Trophoblast cell (in vitro differentiated cells and primary cell): ENCODE measurements at regions not wholly inside any gene's neighbourhood (a gene's known extent, or its start where the extent isn't known, plus 50 kb on each side); places are given as distances from the start of the nearest gene placed in this dataset.
A peak's percentile ranks its signal among the peaks of the same experiment; 100 is the strongest.

Source experiments
- DNase-seq, 2 donors: peaks; one replicate each; pipeline ENCODE4 v3.0.0-alpha.2; 2016
- H2AFZ ChIP-seq: 2 replicates; pipeline ENCODE4 v1.6.1; 2013; ENCODE audit warnings: low read length, moderate library complexity, mild to moderate bottlenecking; ENCODE audit not compliant: insufficient read depth, poor library complexity
- H2AK5ac ChIP-seq: 2 replicates; pipeline ENCODE4 v1.6.1; 2013; ENCODE audit warnings: mild to moderate bottlenecking, low read length
- H2BK120ac ChIP-seq: 2 replicates; pipeline ENCODE4 v1.6.1; 2013; ENCODE audit warnings: low read length, mild to moderate bottlenecking, moderate library complexity; ENCODE audit not compliant: insufficient read depth, poor library complexity
- H2BK12ac ChIP-seq: 2 replicates; pipeline ENCODE4 v1.6.1; 2013; ENCODE audit warnings: mild to moderate bottlenecking, low read length, moderate library complexity
- H2BK5ac ChIP-seq: 2 replicates; pipeline ENCODE4 v1.6.1; 2013; ENCODE audit warnings: low read length, low read depth, moderate library complexity, mild to moderate bottlenecking; ENCODE audit not compliant: poor library complexity
- H3K14ac ChIP-seq: 2 replicates; pipeline ENCODE4 v1.6.1; 2013; ENCODE audit warnings: mild to moderate bottlenecking, low read length
- H3K18ac ChIP-seq: 2 replicates; pipeline ENCODE4 v1.6.1; 2013; ENCODE audit warnings: mild to moderate bottlenecking, low read length
- H3K23ac ChIP-seq: 2 replicates; pipeline ENCODE4 v1.6.1; 2013; ENCODE audit warnings: low read length
- H3K27ac ChIP-seq: 2 replicates; pipeline ENCODE4 v1.5.1; 2013; ENCODE audit warnings: low read depth, mild to moderate bottlenecking, inconsistent platforms, low read length, moderate library complexity
- H3K27me3 ChIP-seq: 2 replicates; pipeline ENCODE4 v1.6.1; 2013; ENCODE audit warnings: inconsistent platforms, mild to moderate bottlenecking, low read length, moderate library complexity; ENCODE audit not compliant: insufficient read depth
- H3K36me3 ChIP-seq, 2 experiments: 1 replicate in 1 of 2; 2 replicates in 1 of 2; pipeline ENCODE4 v1.6.1; 2013; ENCODE audit warnings: low read length in 2 of 2, mild to moderate bottlenecking in 2 of 2, moderate library complexity in 1 of 2; ENCODE audit not compliant: insufficient read depth in 2 of 2, control insufficient read depth in 1 of 2
- H3K4ac ChIP-seq: 2 replicates; pipeline ENCODE4 v1.6.1; 2013; ENCODE audit warnings: low read depth, mild to moderate bottlenecking, low read length, moderate library complexity
- H3K4me1 ChIP-seq, 2 experiments: 1 replicate in 1 of 2; 2 replicates in 1 of 2; pipeline ENCODE4 v1.6.1; 2013; ENCODE audit warnings: low read length in 2 of 2, mild to moderate bottlenecking in 2 of 2, moderate library complexity in 1 of 2; ENCODE audit not compliant: insufficient read depth in 2 of 2, control insufficient read depth in 1 of 2
- H3K4me2 ChIP-seq: 2 replicates; pipeline ENCODE4 v1.6.1; 2013; ENCODE audit warnings: inconsistent platforms, mild to moderate bottlenecking, low read length, moderate library complexity
- H3K4me3 ChIP-seq: 2 replicates; pipeline ENCODE4 v1.5.1; 2013; ENCODE audit warnings: mild to moderate bottlenecking, low read depth, low read length, inconsistent platforms
- H3K79me1 ChIP-seq: one replicate; pipeline ENCODE4 v1.6.1; 2013; ENCODE audit warnings: low read length
- H3K79me2 ChIP-seq: 2 replicates; pipeline ENCODE4 v1.6.1; 2013; ENCODE audit warnings: low read length, mild to moderate bottlenecking; ENCODE audit not compliant: control insufficient read depth, insufficient read depth, poor library complexity
- H3K9ac ChIP-seq: 2 replicates; pipeline ENCODE4 v1.6.1; 2013; ENCODE audit warnings: mild to moderate bottlenecking, low read length
- H3K9me3 ChIP-seq: 2 replicates; pipeline ENCODE4 v1.6.1; 2013; ENCODE audit warnings: low read depth, mild to moderate bottlenecking, control low read depth, inconsistent platforms, low read length; ENCODE audit not compliant: insufficient read depth
- H4K12ac ChIP-seq: 2 replicates; pipeline ENCODE4 v1.6.1; 2013; ENCODE audit warnings: low read depth, mild to moderate bottlenecking, low read length, moderate library complexity
- H4K8ac ChIP-seq: 2 replicates; pipeline ENCODE4 v1.6.1; 2013; ENCODE audit warnings: low read depth, mild to moderate bottlenecking, low read length, moderate library complexity
- H4K91ac ChIP-seq: one replicate; pipeline ENCODE4 v1.6.1; 2013; ENCODE audit warnings: low read depth, mild to moderate bottlenecking, low read length, moderate library complexity
- WGBS: extraction: QIAGEN DNeasy Blood & Tissue Kit; methylation state at CpG from one replicate; pipeline ENCODE4 v1.1.7; 2013; ENCODE audit warnings: missing lambda C conversion rate; ENCODE audit not compliant: insufficient read length, insufficient coverage; ENCODE audit errors: extremely low coverage; 5-methylcytosine and 5-hydroxymethylcytosine counted together

DNA sequence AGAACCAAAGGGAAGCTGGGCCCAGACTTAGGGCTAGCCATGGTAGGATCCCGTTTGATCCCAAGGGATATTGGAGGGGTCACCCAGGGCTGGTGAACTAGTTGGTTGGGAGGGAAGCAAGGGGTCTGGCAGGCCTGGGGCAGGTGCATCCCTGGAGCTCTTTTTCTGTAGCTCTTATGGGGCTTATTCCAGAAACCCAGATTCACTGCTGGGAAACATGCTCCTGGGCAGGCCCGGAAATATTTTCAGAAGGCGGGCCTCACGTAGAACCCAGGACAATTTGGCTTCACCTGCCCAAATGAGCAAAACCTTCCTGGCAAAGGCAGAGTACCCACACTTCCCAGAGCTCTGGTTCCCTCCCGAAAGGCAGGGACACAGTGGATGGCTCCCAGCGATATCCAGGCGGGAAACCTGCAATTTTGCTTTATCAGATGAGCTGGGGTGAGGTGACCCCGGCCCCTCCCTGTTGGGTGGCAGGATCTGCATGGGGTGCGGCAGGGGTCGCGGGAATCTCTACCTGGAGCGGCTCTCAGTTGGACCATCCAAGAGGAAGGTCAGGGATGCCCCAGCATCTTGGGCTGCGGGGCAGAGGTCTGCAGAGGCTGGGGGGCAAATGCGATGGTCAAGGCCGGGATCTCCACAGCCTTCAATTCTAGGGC, 533.9 kb downstream of the TCERG1L start:
- H2AK5ac ChIP-seq, result no peak overlapping the region
- H2BK12ac ChIP-seq, result no peak overlapping the region
- no peaks in the 10 kb centered on the region for H3K4me1 ChIP-seq
- no peaks in the 10 kb centered on the region for H3K79me1 ChIP-seq
- no peak overlapping the region for H3K18ac ChIP-seq
- no peaks in the 10 kb centered on the region for H3K27me3 ChIP-seq
- no peak overlapping the region for H3K4ac ChIP-seq
- no peak overlapping the region for H2AFZ ChIP-seq
- H3K79me2 ChIP-seq, result no peaks in the 10 kb centered on the region
- no peak overlapping the region for H3K4me3 ChIP-seq
- no CpG with 5 or more reads among the region's 15 CpGs for WGBS
- no peak overlapping the region for H4K12ac ChIP-seq
- no peaks in the 10 kb centered on the region for H3K9me3 ChIP-seq
- no peak overlapping the region for H4K8ac ChIP-seq
- H3K23ac ChIP-seq, result no peak overlapping the region
- H2BK5ac ChIP-seq, result no peak overlapping the region
- H4K91ac ChIP-seq, result no peak overlapping the region
- H3K9ac ChIP-seq, result no peak overlapping the region
- no peak overlapping the region for H2BK120ac ChIP-seq
- no peak for DNase-seq
- H3K27ac ChIP-seq, result no peak overlapping the region
- no peak overlapping the region for H3K4me2 ChIP-seq
- no peaks in the 10 kb centered on the region for H3K36me3 ChIP-seq
- no peak overlapping the region for H3K14ac ChIP-seq

- no peak overlapping the region for H4K12ac ChIP-seq
Measured at GRCh38 chr10:130778166-130778545, 533.4 kb downstream of the TCERG1L start.

GRCh38 chr10:130780763-130781162, 530.8 kb downstream of the TCERG1L start:
- Histone ChIP-seq H3K4ac (no peak overlapping the region), H2BK120ac (no peak overlapping the region), H3K4me2 (no peak overlapping the region), H3K18ac (no peak overlapping the region), H3K9ac (no peak overlapping the region), H3K4me3 (no peak overlapping the region), H4K12ac (no peak overlapping the region), H2BK12ac (no peak overlapping the region), H3K27ac (no peak overlapping the region), H2AK5ac (no peak overlapping the region), H3K4me1 (no peaks in the 10 kb centered on the region), H3K27me3 (no peaks in the 10 kb centered on the region), H3K36me3 (no peaks in the 10 kb centered on the region), H3K79me2 (no peaks in the 10 kb centered on the region), H3K9me3 (no peaks in the 10 kb centered on the region), H3K79me1 (no peaks in the 10 kb centered on the region), H2AFZ (no peak overlapping the region), H4K91ac (no peak overlapping the region), H3K23ac (no peak overlapping the region), H2BK5ac (no peak overlapping the region), H4K8ac (no peak overlapping the region), H3K14ac (no peak overlapping the region)
- no CpG with 5 or more reads among the region's 9 CpGs for WGBS
- DNase-seq, result no peak

More at GRCh38 chr10:130778166-130778545, 533.4 kb downstream of the TCERG1L start:
- Histone ChIP-seq H3K4ac (no peak overlapping the region), H3K4me3 (no peak overlapping the region), H3K9me3 (no peaks in the 10 kb centered on the region), H2AFZ (no peak overlapping the region), H3K27me3 (no peaks in the 10 kb centered on the region), H2BK5ac (no peak overlapping the region), H3K36me3 (no peaks in the 10 kb centered on the region), H3K79me1 (no peaks in the 10 kb centered on the region), H2BK12ac (no peak overlapping the region), H3K18ac (no peak overlapping the region), H3K14ac (no peak overlapping the region), H3K4me1 (no peaks in the 10 kb centered on the region), H2AK5ac (no peak overlapping the region), H3K9ac (no peak overlapping the region), H3K27ac (no peak overlapping the region), H3K4me2 (no peak overlapping the region), H3K23ac (no peak overlapping the region), H2BK120ac (no peak overlapping the region), H4K91ac (no peak overlapping the region), H3K79me2 (no peaks in the 10 kb centered on the region), H4K8ac (no peak overlapping the region)
- no peak for DNase-seq
- no CpG with 5 or more reads among the region's 7 CpGs for WGBS

- no peaks in the 10 kb centered on the region for H3K4me1 ChIP-seq
- H4K8ac ChIP-seq, result no peak overlapping the region
- no peak overlapping the region for H2AFZ ChIP-seq
- no peak overlapping the region for H3K27ac ChIP-seq
- no peak overlapping the region for H2AK5ac ChIP-seq
- no peaks in the 10 kb centered on the region for H3K9me3 ChIP-seq
- H3K27me3 ChIP-seq, result no peaks in the 10 kb centered on the region
- H3K4me3 ChIP-seq, result no peak overlapping the region
- H3K9ac ChIP-seq, result no peak overlapping the region
- H3K79me2 ChIP-seq, result no peaks in the 10 kb centered on the region
- H3K4me2 ChIP-seq, result no peak overlapping the region
- no peak overlapping the region for H4K12ac ChIP-seq
- H3K36me3 ChIP-seq, result no peaks in the 10 kb centered on the region
- no peak for DNase-seq
- no CpG with 5 or more reads among the region's 8 CpGs for WGBS
- H3K4ac ChIP-seq, result no peak overlapping the region
- H3K79me1 ChIP-seq, result no peaks in the 10 kb centered on the region
- H3K14ac ChIP-seq, result no peak overlapping the region
- H3K23ac ChIP-seq, result peak overlapping the region; percentile 8
- H2BK5ac ChIP-seq, result no peak overlapping the region
- H2BK120ac ChIP-seq, result no peak overlapping the region
- H2BK12ac ChIP-seq, result no peak overlapping the region
- no peak overlapping the region for H4K91ac ChIP-seq
- no peak overlapping the region for H3K18ac ChIP-seq
Measured at GRCh38 chr10:130781206-130781605, 530.3 kb downstream of the TCERG1L start.
